Inflammatory macrophage treated with lipopolysaccharide for 4 hours (primary cell): ENCODE measurements at regions not wholly inside any gene's neighbourhood (a gene's known extent, or its start where the extent isn't known, plus 50 kb on each side); places are given as distances from the start of the nearest gene placed in this dataset.

Experiments used
- DNase-seq: peaks from one replicate; pipeline ENCODE4 v3.0.0-alpha.2; 2020

DNA sequence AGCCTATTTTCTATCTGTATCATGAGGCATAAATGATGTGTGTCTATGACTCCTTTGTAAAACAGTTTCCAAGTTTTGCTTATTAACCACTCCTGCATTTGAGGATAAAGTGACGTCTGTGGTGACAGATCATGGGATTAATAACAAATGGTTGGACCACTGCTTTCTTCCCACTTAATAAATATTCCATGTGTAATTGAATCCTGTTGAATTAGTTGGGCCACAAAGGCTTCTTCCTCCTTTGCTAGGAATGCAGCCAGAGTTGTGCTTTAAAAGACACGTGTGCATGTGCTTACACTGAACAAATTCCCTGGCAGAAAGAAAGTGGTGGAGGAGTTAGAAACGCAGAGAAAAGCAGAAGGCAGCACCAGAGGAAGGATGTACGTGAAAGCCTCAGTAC lies 150.2 kb downstream of the ACTBL2 start:
- DNase-seq: no peak

DNA sequence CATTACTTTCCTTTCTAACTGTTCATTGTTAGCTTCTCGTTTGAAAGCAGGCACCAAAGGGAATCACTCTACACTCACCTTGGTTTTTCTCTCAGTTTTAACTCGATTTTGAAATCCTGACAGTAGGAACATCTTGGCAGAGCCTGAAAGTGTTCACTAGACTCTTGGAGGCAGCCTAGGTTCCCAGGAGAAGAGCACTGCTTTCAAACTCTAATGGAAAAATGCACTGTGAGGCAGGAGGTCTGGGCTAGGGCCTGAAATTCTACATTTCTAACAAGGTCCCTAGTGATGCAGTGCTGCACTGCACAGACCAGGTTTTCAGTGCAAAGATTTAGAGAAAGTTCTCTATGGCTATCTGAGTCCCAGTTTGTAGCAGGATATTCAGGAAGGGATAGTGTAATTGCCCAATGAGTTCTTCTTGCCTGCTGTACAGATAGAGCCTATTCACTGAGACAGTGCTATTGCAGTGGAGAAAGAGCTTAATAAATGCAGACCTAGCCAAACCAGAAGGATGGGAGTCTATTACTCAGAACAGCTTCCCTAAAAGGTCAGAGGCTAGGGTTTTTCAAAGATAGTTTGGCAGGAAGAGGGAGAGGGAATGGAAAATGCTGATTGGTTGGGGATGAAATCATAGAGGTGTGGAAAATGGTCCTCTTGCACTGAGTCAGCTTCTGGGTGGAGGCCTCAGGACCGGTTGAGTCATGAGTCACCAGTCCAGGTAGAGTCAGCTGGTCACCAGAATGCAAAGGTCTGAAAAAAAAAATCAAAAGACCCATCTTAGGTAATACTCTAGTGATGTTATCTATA lies 153.9 kb downstream of the GPBP1 start:
- peak; percentile 29 for DNase-seq

DNA sequence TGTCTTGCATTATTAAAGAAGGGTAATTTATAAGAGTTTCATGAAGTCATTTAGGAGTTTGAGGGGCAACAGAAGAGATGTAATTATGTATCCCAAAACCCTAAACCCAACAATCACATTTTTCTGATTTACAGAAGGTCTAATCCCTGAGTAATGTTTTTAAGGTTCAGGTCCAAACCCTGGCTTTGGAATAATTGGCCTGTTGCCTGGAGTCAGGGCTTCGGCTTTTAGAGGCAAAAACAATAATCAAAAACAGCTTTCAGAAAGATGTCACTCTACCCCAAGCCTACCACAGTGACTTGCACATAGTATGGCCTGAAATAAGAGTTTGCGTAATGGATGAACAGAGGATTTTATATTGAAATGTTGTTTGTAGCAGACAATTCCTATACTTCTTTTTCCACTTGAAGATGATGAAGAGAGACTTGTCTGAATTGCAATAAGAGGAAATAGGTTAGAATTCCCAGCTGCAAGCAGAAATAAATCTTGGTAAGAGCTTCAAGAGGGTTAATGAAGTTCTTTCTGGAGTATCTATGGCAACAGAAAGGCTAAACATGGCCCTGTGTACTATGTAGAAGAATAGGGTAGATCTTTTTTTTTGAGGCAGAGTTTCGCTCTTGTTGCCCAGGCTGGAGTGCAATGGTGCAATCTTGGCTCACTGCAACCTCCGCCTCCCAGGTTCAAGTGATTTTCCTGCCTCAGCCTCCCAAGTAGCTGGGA lies 152.0 kb downstream of the GPBP1 start:
- no peak for DNase-seq

DNA sequence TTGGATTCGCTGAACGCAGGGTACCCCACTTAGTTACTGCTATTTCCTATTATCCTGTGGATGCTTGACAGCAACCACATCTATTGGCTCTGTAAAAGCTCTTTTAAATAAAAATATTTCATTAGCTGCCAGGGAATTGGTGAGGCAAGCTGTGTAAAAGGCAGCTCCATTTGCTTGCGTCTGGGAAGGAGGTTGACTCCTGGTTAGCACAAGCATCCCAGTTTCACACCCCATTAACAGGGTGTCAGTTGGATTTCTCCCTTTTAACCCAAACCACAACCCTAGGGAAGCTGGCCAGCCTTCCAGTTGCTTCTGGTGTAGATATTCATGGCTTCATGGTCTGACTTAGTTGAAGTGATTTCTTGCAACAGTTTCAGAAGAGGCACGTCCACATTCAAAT lies 151.0 kb downstream of the GPBP1 start:
- no peak for DNase-seq

DNA sequence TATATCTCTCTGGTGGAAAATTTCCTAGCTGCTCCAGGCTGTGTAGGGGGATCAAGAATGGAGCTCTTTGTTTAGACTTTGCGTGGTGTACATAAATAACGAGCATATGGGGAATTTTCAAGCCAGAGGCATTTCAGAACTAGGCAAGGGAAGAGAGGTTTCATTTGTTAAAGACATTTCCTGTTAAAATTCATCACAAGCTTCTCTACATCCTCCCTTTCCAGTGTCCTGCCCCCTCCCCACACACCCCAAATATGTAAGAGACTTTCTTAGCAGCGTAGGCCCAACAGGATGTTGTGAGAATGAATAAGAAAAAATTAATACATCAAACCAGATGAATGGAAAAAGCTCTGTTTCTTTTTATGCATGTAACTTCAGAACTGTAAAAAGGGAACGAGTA lies 150.3 kb downstream of the GPBP1 start:
- no peak for DNase-seq

DNA sequence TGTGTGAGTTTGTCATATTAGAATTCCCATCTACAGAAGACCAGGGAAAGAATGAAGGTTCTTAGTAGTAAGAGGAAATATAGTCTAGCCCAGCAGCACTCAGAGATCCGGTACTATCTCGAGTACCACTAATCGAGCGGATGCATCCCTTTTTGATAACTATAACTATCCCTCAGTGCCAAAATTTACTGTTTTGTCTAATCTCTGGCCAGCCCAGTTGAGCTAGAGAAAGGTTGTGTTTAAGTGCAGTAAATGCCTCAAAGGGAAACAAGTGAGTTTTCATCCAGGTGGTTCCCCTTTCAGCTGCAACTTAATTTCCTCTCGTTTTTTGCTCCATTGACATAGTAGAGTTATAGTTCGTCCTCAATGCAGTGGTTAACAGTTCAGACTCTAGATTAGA lies 146.7 kb downstream of the GPBP1 start:
- no peak for DNase-seq

DNA sequence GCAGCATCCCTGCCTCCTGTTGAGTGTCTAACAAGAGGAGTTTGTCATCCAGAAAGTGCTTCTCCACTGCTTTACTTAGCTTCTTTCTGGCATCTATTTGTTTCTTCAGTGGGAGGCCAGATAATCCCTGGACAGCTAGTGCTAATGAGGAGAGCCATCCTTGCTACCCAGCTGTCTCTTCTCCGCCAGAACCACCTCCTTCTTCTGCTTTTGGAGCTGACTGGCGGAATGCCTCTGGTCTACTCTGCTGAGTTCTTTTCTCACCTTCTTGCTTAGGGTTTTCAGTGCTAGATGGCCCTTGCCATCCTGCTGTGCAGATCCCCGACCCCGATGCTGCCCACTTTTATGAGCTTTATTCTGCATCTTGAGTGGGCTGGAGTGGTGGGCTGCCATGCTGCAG lies 145.8 kb downstream of the GPBP1 start:
- DNase-seq: no peak

DNA sequence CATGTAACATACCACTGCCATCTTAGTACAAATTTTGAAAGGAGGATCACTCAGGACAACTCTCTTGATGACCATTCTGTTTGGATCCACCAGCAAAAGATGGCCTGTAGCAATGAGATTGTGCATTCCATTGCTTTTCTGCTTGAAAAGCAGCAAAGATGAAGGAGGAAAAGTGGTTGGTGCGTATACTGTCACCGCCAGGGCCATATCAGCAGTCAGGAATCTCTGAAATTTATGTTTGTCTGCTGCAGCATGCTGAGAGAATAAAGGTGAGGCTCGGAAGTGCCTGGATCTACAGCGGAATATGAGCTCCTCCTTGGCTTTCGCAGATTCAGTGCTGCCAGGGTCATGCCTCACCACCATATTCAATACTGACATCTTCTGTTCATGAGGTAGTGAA lies 144.4 kb downstream of the GPBP1 start:
- no peak for DNase-seq

DNA sequence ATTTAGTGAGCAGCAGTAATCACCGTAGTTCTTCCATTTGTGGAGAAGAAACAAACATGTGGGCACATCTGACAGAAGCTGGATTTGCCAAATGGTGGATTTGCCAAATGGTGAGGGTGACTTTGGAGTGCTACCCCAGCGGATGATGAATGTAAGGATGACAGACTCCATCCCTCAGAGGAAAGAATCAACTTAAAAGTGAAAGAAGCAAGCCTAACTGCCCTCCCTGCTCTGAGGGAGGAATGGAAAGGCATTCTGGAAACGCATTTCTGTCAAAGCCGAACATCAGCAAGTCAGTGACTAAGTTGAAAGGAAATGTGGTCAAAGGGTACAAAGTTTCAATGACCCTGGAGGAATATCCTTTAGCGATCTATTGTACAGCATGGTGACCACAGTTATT lies 143.5 kb downstream of the GPBP1 start:
- no peak for DNase-seq

DNA sequence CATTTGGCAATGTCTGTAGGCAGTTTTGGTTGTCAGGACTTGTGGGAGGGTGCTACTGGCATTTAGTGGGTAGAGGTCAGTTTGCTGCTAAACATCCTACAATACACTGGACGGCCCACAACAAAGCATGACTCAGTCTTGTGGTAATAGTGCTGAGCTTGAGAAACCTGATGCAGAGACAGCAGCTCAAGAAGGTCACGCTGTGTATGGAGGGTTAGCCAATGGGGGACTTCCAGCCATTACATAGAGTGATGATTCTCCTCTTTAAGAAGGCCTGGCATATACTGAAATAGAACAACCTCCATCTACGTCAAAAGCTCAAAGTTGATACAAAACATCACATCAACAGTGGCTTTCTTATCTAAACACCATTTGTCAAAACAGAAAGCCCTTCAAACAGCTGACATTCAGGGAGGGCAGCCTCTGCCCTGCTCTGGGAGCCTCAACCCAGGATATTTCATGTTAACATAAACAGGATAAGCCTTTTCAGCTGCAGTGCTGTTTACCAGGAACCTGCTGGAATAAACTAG lies 143.0 kb downstream of the GPBP1 start:
- DNase-seq: peak; percentile 71

DNA sequence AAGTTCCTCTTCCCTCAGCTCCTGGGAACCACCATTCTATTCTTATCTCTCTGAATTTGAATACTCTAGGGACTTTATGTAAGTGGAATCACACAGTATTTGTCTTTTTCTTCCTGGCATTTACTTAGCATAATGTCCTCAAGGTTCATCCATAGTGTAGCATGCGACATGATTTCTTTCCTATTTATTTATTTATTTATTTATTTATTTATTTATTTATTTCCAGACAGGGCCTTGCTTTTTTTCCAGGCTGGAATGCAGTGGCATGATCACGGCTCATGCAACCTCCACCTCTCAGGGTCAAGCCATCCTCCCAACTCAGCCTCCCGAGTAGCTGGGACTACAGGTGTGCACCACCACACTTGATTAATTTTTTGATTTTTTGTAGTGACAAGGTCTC lies 142.1 kb downstream of the GPBP1 start:
- no peak for DNase-seq
